ENCODE measurements at regions not wholly inside any gene's neighbourhood (a gene's known extent, or its start where the extent isn't known, plus 50 kb on each side); places are given as distances from the start of the nearest gene placed in this dataset.

- Histone ChIP-seq H3K4me3 (no peak overlapping the region), H3K4me1 (no peaks in the 10 kb centered on the region), H3K9me3 (no peaks in the 10 kb centered on the region), H3K27me3 (no peaks in the 10 kb centered on the region), H3K27ac (no peak overlapping the region), H3K36me3 (no peaks in the 10 kb centered on the region)
- intact Hi-C loops (cut with DNase I; ENCODE audit: low total_unique reads) = no loop called here
- DNase-seq = no peak
- TF ChIP-seq CTCF (IDR thresholded peaks at IDR 0.05) = no peak
Measured at GRCh38 chr10:10403762-10404161, 613.9 kb upstream of the CELF2 start.

DNA sequence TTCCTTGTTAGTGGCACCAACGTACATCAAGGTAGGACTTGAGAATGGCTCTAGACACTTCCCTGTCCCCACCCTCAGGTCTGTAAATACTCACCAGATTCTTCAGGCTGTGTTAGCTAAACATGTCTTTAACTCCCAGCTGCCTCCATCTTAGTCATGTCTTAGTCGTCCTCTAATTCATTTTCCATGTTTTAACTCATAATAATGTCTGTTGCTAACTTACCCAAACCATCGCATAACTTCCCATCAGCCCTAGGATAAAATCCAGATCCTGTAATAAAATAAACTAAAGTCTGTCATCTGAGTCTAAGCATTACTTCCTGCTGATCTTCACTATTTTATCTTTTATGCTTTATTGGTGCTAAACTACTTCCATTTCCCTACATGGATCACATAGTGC, 600.0 kb upstream of the CELF2 start:
- Histone ChIP-seq H3K9me3 (no peaks in the 10 kb centered on the region), H3K27me3 (no peaks in the 10 kb centered on the region), H3K27ac (no peak overlapping the region), H3K4me1 (no peaks in the 10 kb centered on the region), H3K4me3 (no peak overlapping the region), H3K36me3 (no peaks in the 10 kb centered on the region)
- TF ChIP-seq CTCF (IDR thresholded peaks at IDR 0.05) = no peak
- DNase-seq = no peak
- intact Hi-C loops (cut with DNase I; ENCODE audit: low total_unique reads) = no loop called here

DNA sequence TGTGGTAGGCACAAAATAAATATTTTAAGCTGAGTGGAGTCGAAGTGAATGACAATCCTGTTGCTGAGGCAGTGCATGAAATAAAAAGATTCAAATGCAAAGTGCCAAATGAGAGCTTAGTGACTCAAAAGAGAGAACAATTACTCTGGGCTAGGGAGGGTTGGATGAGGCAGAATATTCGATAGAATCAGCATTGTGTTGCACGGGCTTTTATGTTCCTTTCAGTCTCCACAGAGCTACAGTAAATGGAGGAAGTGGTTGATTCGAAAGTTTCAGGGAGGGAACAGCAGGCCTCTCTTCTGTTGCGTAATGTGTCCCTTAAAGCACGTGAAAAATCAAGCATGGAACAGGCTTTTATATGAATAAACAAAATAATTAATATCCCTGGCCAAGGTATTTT, 599.3 kb upstream of the CELF2 start:
- intact Hi-C loops (cut with DNase I; ENCODE audit: low total_unique reads) = no loop called here
- H3K27ac ChIP-seq = no peak overlapping the region
- H3K4me1 ChIP-seq = no peaks in the 10 kb centered on the region
- no peak for DNase-seq
- no peaks in the 10 kb centered on the region for H3K9me3 ChIP-seq
- H3K4me3 ChIP-seq = no peak overlapping the region
- no peaks in the 10 kb centered on the region for H3K27me3 ChIP-seq
- TF ChIP-seq CTCF (IDR thresholded peaks at IDR 0.05) = no peak
- H3K36me3 ChIP-seq = no peaks in the 10 kb centered on the region

DNA sequence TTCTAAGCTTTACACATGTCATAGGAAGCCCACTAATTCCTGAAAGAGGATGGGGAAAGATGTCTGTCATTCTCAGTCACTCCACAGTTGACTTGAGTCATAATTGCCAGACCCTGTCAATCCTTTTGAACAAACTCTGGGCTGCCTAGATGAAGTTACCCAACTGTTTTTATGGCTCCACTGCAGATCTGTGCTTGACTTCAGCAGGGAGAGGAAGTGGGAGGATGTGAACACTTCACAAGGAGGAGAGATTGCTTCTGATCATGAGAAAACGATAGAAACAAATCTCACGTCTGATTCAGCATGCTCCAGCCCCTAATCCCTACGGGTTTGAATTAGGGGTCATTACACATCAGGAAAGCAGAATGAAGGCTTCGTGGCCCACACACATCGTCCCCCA, 596.6 kb upstream of the CELF2 start:
- no peaks in the 10 kb centered on the region for H3K4me1 ChIP-seq
- H3K36me3 ChIP-seq = no peaks in the 10 kb centered on the region
- intact Hi-C loops (cut with DNase I; ENCODE audit: low total_unique reads) = no loop called here
- H3K4me3 ChIP-seq = no peak overlapping the region
- no peak overlapping the region for H3K27ac ChIP-seq
- DNase-seq = no peak
- TF ChIP-seq CTCF (IDR thresholded peaks at IDR 0.05) = no peak
- no peaks in the 10 kb centered on the region for H3K9me3 ChIP-seq
- no peaks in the 10 kb centered on the region for H3K27me3 ChIP-seq

GRCh38 chr10:10431422-10432066, 586.1 kb upstream of the CELF2 start:
- no peak overlapping the region for H3K27ac ChIP-seq
- no peaks in the 10 kb centered on the region for H3K4me1 ChIP-seq
- no peak for DNase-seq
- no peak overlapping the region for H3K4me3 ChIP-seq
- no peak for TF ChIP-seq CTCF (IDR thresholded peaks at IDR 0.05)
- intact Hi-C loops (cut with DNase I; ENCODE audit: low total_unique reads) = no loop called here
- H3K27me3 ChIP-seq = no peaks in the 10 kb centered on the region
- H3K36me3 ChIP-seq = no peaks in the 10 kb centered on the region
- H3K9me3 ChIP-seq = no peaks in the 10 kb centered on the region

Data from tibial artery (tissue), 4 donors.